Liver (tissue), 7 donors: ENCODE measurements at regions not wholly inside any gene's neighbourhood (a gene's known extent, or its start where the extent isn't known, plus 50 kb on each side); places are given as distances from the start of the nearest gene placed in this dataset.

Experiments used
- DNase-seq: peaks from one replicate; pipeline ENCODE4 v3.0.0-alpha.2; 2017; ENCODE audit warnings: low spot score
- H3K27ac ChIP-seq, 2 donors: one replicate each; pipeline ENCODE4 v1.7.0; 2013; ENCODE audit warnings: inconsistent platforms in 2 of 2, low read length in 2 of 2, control low read depth in 1 of 2, low read depth in 1 of 2, mild to moderate bottlenecking in 1 of 2
- H3K27me3 ChIP-seq, 4 donors: one replicate each; pipeline versions ENCODE4 v1.6.1 to v1.7.0; 2013; ENCODE audit warnings: low read length in 3 of 4, inconsistent platforms in 1 of 4, mild to moderate bottlenecking in 1 of 4, moderate library complexity in 1 of 4; ENCODE audit not compliant: control insufficient read depth in 4 of 4, insufficient read depth in 4 of 4
- H3K36me3 ChIP-seq, 4 donors: one replicate each; pipeline versions ENCODE4 v1.6.1 to v1.7.0; 2013; ENCODE audit warnings: low read length in 3 of 4, mild to moderate bottlenecking in 3 of 4, low read depth in 1 of 4, moderate library complexity in 1 of 4; ENCODE audit not compliant: control insufficient read depth in 4 of 4, insufficient read depth in 3 of 4
- H3K4me1 ChIP-seq, 4 donors: one replicate each; pipeline versions ENCODE4 v1.6.1 to v1.7.0; 2013; ENCODE audit warnings: low read length in 3 of 4, mild to moderate bottlenecking in 3 of 4, moderate library complexity in 1 of 4; ENCODE audit not compliant: control insufficient read depth in 4 of 4, insufficient read depth in 4 of 4
- H3K4me3 ChIP-seq, 3 donors: one replicate each; pipeline versions ENCODE4 v1.6.1 to v1.7.0; 2013; ENCODE audit warnings: low read length in 3 of 3, control low read depth in 1 of 3, low read depth in 1 of 3, mild to moderate bottlenecking in 1 of 3
- H3K9ac ChIP-seq, 2 donors: one replicate each; pipeline ENCODE4 v1.7.0; 2013; ENCODE audit warnings: low read length in 2 of 2, mild to moderate bottlenecking in 2 of 2, moderate library complexity in 2 of 2, control low read depth in 1 of 2, low read depth in 1 of 2
- H3K9me3 ChIP-seq, 4 donors: one replicate each; pipeline versions ENCODE4 v1.6.1 to v1.7.0; 2013; ENCODE audit warnings: low read length in 3 of 4; ENCODE audit not compliant: control insufficient read depth in 4 of 4
- ATF3 ChIP-seq: IDR thresholded peaks from 2 replicates; pipeline ENCODE4 v1.6.1; 2016; ENCODE audit warnings: antibody characterized with exemption
- EGR1 ChIP-seq, 2 donors: IDR thresholded peaks; 2 replicates each; pipeline ENCODE4 v1.6.1; 2016 to 2018; ENCODE audit warnings: antibody characterized with exemption in 2 of 2, low read depth in 2 of 2
- FOXA2 ChIP-seq: IDR thresholded peaks from 2 replicates; pipeline ENCODE4 v1.6.1; 2016; ENCODE audit warnings: antibody characterized with exemption
- GABPA ChIP-seq, 2 donors: IDR thresholded peaks in 1 of 2; conservative IDR thresholded peaks in 1 of 2; 2 replicates each; pipeline ENCODE4 v1.6.1; 2016; ENCODE audit warnings: antibody characterized with exemption in 2 of 2, mild to moderate bottlenecking in 1 of 2, moderate library complexity in 1 of 2
- HNF4A ChIP-seq, 2 donors: conservative IDR thresholded peaks; 2 replicates each; pipeline ENCODE4 v1.6.1; 2016; ENCODE audit warnings: antibody characterized with exemption in 2 of 2, mild to moderate bottlenecking in 2 of 2
- JUND ChIP-seq, 2 donors: IDR thresholded peaks; 2 replicates each; pipeline ENCODE4 v1.6.1; 2016; ENCODE audit warnings: antibody characterized with exemption in 2 of 2
- MAX ChIP-seq: IDR thresholded peaks from 2 replicates; pipeline ENCODE4 v1.6.1; 2016; ENCODE audit warnings: antibody characterized with exemption
- RAD21 ChIP-seq, 2 donors: IDR thresholded peaks; 2 replicates each; pipeline ENCODE4 v1.6.1; 2016; ENCODE audit warnings: antibody characterized with exemption in 2 of 2, mild to moderate bottlenecking in 2 of 2
- REST ChIP-seq: IDR thresholded peaks from 2 replicates; pipeline ENCODE4 v1.6.1; 2016; ENCODE audit warnings: antibody characterized with exemption, mild to moderate bottlenecking
- SP1 ChIP-seq: IDR thresholded peaks from 2 replicates; pipeline ENCODE4 v1.6.1; 2018; ENCODE audit warnings: antibody characterized with exemption, mild to moderate bottlenecking
- TAF1 ChIP-seq: conservative IDR thresholded peaks from 2 replicates; pipeline ENCODE4 v1.6.1; 2016; ENCODE audit warnings: antibody characterized with exemption, mild to moderate bottlenecking
- YY1 ChIP-seq: IDR thresholded peaks from 2 replicates; pipeline ENCODE4 v1.6.1; 2016; ENCODE audit warnings: antibody characterized with exemption, mild to moderate bottlenecking
- ZBTB33 ChIP-seq: IDR thresholded peaks from 2 replicates; pipeline ENCODE4 v1.6.1; 2016; ENCODE audit warnings: antibody characterized with exemption
- WGBS: extraction: QIAGEN DNeasy Blood & Tissue Kit; methylation state at CpG from one replicate; pipeline ENCODE4 v1.1.7; 2013; 5-methylcytosine and 5-hydroxymethylcytosine counted together
- donor health status: healthy.
- donor health status: healthy.
- donor health status: healthy.
- donor health status: healthy.

GRCh38 chr12:71349950-71350349 lies 89.6 kb upstream of the LGR5 start (continued):
- TF ChIP-seq FOXA2 (no peak), EGR1 (IDR thresholded peaks at IDR 0.05; ENCODE audit: low read depth in 2 of 2) (no peak), YY1 (no peak)

- DNase-seq: no peak
- peaks cover 0 to 2% (median 0%) of the 10 kb centered on the region in 4 donors for H3K27me3 ChIP-seq
- no peak overlapping the region for H3K9ac ChIP-seq
- no peak overlapping the region for H3K27ac ChIP-seq
- H3K4me3 ChIP-seq: no peak overlapping the region
- TF ChIP-seq MAX: no peak
- TF ChIP-seq GABPA (IDR thresholded peaks at IDR 0.05 in 1 of 2, conservative IDR thresholded peaks at IDR 0.05 in 1 of 2): no peak
- no peak for TF ChIP-seq YY1
- no peak for TF ChIP-seq RAD21 (IDR thresholded peaks at IDR 0.05)
- TF ChIP-seq JUND (IDR thresholded peaks at IDR 0.05): no peak
- no peak for TF ChIP-seq SP1
- TF ChIP-seq ATF3: no peak
- TF ChIP-seq TAF1: no peak
- TF ChIP-seq REST: no peak
- TF ChIP-seq EGR1 (IDR thresholded peaks at IDR 0.05; ENCODE audit: low read depth in 2 of 2): no peak
- no peaks in the 10 kb centered on the region for H3K36me3 ChIP-seq
- peaks cover 0 to 4% (median 0%) of the 10 kb centered on the region in 4 donors for H3K9me3 ChIP-seq
- no peaks in the 10 kb centered on the region for H3K4me1 ChIP-seq
Observed at GRCh38 chr12:71338933-71339332, 100.7 kb upstream of the LGR5 start.

GRCh38 chr12:71335963-71336257 lies 103.7 kb upstream of the LGR5 start:
- no peak overlapping the region for H3K27ac ChIP-seq
- peaks cover 0 to 4% (median 0%) of the 10 kb centered on the region in 4 donors for H3K9me3 ChIP-seq
- no peak overlapping the region for H3K9ac ChIP-seq
- no peaks in the 10 kb centered on the region for H3K4me1 ChIP-seq
- H3K36me3 ChIP-seq: no peaks in the 10 kb centered on the region
- TF ChIP-seq HNF4A (conservative IDR thresholded peaks at IDR 0.05): no peak
- H3K27me3 ChIP-seq: peaks cover 0 to 2% (median 0%) of the 10 kb centered on the region in 4 donors
- no peak overlapping the region for H3K4me3 ChIP-seq
- no peak for DNase-seq

- Histone ChIP-seq H3K4me1 (no peaks in the 10 kb centered on the region), H3K27me3 (peaks cover 0 to 2% (median 0%) of the 10 kb centered on the region in 4 donors), H3K9me3 (peaks cover 0 to 4% (median 0%) of the 10 kb centered on the region in 4 donors), H3K27ac (no peak overlapping the region), H3K9ac (no peak overlapping the region), H3K36me3 (no peaks in the 10 kb centered on the region), H3K4me3 (no peak overlapping the region)
- no peak for TF ChIP-seq MAX
- no peak for TF ChIP-seq FOXA2
- TF ChIP-seq HNF4A (conservative IDR thresholded peaks at IDR 0.05): no peak
- TF ChIP-seq YY1: no peak
- no peak for TF ChIP-seq JUND (IDR thresholded peaks at IDR 0.05)
- no peak for TF ChIP-seq EGR1 (IDR thresholded peaks at IDR 0.05; ENCODE audit: low read depth in 2 of 2)
- no peak for TF ChIP-seq REST
- TF ChIP-seq ZBTB33: no peak
- DNase-seq: no peak
- 78% methylated on average over 4 of the region's 4 CpGs for WGBS
Observed at GRCh38 chr12:71335151-71335962, 104.2 kb upstream of the LGR5 start.
